Activated CD4-positive, alpha-beta T cell treated with anti-CD3 and anti-CD28 coated beads for 48 hours (primary cell): ENCODE measurements at regions not wholly inside any gene's neighbourhood (a gene's known extent, or its start where the extent isn't known, plus 50 kb on each side); places are given as distances from the start of the nearest gene placed in this dataset.
"Not testable (repeated sequence)": the region's sequence is repeated elsewhere in the genome, so short reads cannot be mapped to it uniquely, and the experiment has no call there.

Source experiments
- DNase-seq: peaks from one replicate; pipeline ENCODE4 v3.0.0-alpha.2; 2020

- DNase-seq: no peak
These were observed 82.4 kb upstream of the CCND2 start for GRCh38 chr12:4191149-4191548.

GRCh38 chr12:4190366-4191063 lies 83.0 kb upstream of the CCND2 start:
- DNase-seq: no peak

- no peak for DNase-seq
These were observed 83.8 kb upstream of the CCND2 start for GRCh38 chr12:4189721-4190120.

- DNase-seq: no peak
These were observed 85.6 kb upstream of the CCND2 start for GRCh38 chr12:4187916-4188315.

- DNase-seq: not testable (repeated sequence)
These were observed 86.2 kb upstream of the CCND2 start for GRCh38 chr12:4187315-4187714.

- peak; percentile 34 for DNase-seq
These were observed 95.0 kb upstream of the CCND2 start for GRCh38 chr12:4178424-4179170.

- DNase-seq: no peak
These were observed 96.3 kb upstream of the CCND2 start for GRCh38 chr12:4177262-4177661.

GRCh38 chr12:4176168-4176567 lies 97.4 kb upstream of the CCND2 start:
- DNase-seq: no peak

- no peak for DNase-seq
These were observed 99.1 kb upstream of the CCND2 start for GRCh38 chr12:4174417-4174816.

GRCh38 chr12:4172999-4173398 lies 100.6 kb upstream of the CCND2 start:
- DNase-seq: no peak

- DNase-seq: no peak
These were observed 101.8 kb upstream of the CCND2 start for GRCh38 chr12:4171742-4172141.

GRCh38 chr12:4169959-4170358 lies 103.6 kb upstream of the CCND2 start:
- peak; percentile 59 for DNase-seq

GRCh38 chr12:4169531-4169930 lies 104.0 kb upstream of the CCND2 start:
- DNase-seq: no peak

- no peak for DNase-seq
These were observed 105.5 kb upstream of the CCND2 start for GRCh38 chr12:4168036-4168435.

GRCh38 chr12:4164559-4165558 lies 108.7 kb upstream of the CCND2 start:
- DNase-seq: peak; percentile 79

GRCh38 chr12:4164188-4164558 lies 109.4 kb upstream of the CCND2 start:
- DNase-seq: no peak

- DNase-seq: no peak
These were observed 111.8 kb upstream of the CCND2 start for GRCh38 chr12:4161718-4162117.

- no peak for DNase-seq
These were observed 113.1 kb upstream of the CCND2 start for GRCh38 chr12:4160314-4161040.

GRCh38 chr12:4159851-4160250 lies 113.7 kb upstream of the CCND2 start:
- no peak for DNase-seq

- DNase-seq: no peak
These were observed 115.3 kb upstream of the CCND2 start for GRCh38 chr12:4158306-4158705.

- no peak for DNase-seq
These were observed 116.4 kb upstream of the CCND2 start for GRCh38 chr12:4157122-4157521.

- DNase-seq: no peak
These were observed 117.2 kb upstream of the CCND2 start for GRCh38 chr12:4156317-4156716.
